ENCODE measurements at regions not wholly inside any gene's neighbourhood (a gene's known extent, or its start where the extent isn't known, plus 50 kb on each side); places are given as distances from the start of the nearest gene placed in this dataset.

GRCh38 chr14:94907626-94908261, 137.8 kb upstream of the GSC start:
- TF ChIP-seq, protein P1, sequence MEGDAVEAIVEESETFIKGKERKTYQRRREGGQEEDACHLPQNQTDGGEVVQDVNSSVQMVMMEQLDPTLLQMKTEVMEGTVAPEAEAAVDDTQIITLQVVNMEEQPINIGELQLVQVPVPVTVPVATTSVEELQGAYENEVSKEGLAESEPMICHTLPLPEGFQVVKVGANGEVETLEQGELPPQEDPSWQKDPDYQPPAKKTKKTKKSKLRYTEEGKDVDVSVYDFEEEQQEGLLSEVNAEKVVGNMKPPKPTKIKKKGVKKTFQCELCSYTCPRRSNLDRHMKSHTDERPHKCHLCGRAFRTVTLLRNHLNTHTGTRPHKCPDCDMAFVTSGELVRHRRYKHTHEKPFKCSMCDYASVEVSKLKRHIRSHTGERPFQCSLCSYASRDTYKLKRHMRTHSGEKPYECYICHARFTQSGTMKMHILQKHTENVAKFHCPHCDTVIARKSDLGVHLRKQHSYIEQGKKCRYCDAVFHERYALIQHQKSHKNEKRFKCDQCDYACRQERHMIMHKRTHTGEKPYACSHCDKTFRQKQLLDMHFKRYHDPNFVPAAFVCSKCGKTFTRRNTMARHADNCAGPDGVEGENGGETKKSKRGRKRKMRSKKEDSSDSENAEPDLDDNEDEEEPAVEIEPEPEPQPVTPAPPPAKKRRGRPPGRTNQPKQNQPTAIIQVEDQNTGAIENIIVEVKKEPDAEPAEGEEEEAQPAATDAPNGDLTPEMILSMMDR (IDR thresholded peaks at IDR 0.05): no peak
- TF ChIP-seq POLR2A (IDR thresholded peaks at IDR 0.05): no peak
